ENCODE measurements at regions not wholly inside any gene's neighbourhood (a gene's known extent, or its start where the extent isn't known, plus 50 kb on each side); places are given as distances from the start of the nearest gene placed in this dataset.

DNA sequence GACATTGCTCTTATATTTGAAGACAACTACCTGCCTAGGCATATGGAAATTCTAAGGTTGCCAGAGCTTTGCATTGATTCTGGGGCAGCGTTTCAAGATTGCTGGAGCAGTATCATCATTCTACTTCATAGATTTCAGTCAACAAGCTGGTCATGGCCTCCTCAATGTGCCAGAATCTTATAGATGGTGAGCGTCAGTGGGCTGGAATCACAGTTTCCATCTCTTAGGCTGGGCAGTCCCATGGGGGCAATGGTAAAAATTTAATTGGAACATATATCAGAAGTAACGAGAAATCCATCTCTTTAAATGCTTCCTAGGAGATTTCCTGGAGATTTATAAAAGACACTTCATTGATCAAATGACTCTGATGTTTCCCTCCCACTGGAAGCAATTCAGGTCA is 258.3 kb downstream of the SV2B start:
- TF ChIP-seq POLR2A (IDR thresholded peaks at IDR 0.05) (no peak), POLR2AphosphoS5 (IDR thresholded peaks at IDR 0.05) (no peak), CTCF (IDR thresholded peaks at IDR 0.05) (no peak)

Data from gastroesophageal sphincter (tissue), 3 donors.